ENCODE measurements at regions not wholly inside any gene's neighbourhood (a gene's known extent, or its start where the extent isn't known, plus 50 kb on each side); places are given as distances from the start of the nearest gene placed in this dataset.

GRCh38 chr5:116763987-116764866 is 189.6 kb upstream of the SEMA6A start:
- ChIA-PET CTCF (interaction anchor here (0.7 to 2.1 kb wide), 8 partner anchors 12 to 189 kb away, joined by 3 to 7 read pairs (median 4); no protein-coding TSS in a partner anchor), POLR2A (interaction anchor here (2.0 kb wide), 1 partner anchor 187 kb away, joined by 4 read pairs; no protein-coding TSS in a partner anchor)
- TF ChIP-seq CTCF (IDR thresholded peaks at IDR 0.05; ENCODE audit: control extremely low read depth, extremely low read depth, low read depth, missing control alignments), result no peak
- peak; percentile 72 for DNase-seq (ENCODE audit: extremely low spot score)

GRCh38 chr5:116759860-116760640 is 185.4 kb upstream of the SEMA6A start:
- no peak for TF ChIP-seq CTCF (IDR thresholded peaks at IDR 0.05; ENCODE audit: control extremely low read depth, extremely low read depth, low read depth, missing control alignments)

GRCh38 chr5:116757326-116757725 is 182.7 kb upstream of the SEMA6A start:
- ChIA-PET CTCF (interaction anchor here (1.0 to 1.6 kb wide), 2 partner anchors 21 to 181 kb away, joined by 4 read pairs; no protein-coding TSS in a partner anchor), POLR2A (no interaction called here)
- DNase-seq (ENCODE audit: extremely low spot score), result no peak
- no peak for TF ChIP-seq CTCF (IDR thresholded peaks at IDR 0.05; ENCODE audit: control extremely low read depth, extremely low read depth, low read depth, missing control alignments)

More at GRCh38 chr5:116759860-116760640, 185.4 kb upstream of the SEMA6A start:
- DNase-seq (ENCODE audit: extremely low spot score), result no peak
- POLR2A ChIA-PET, result no interaction called here
- CTCF ChIA-PET, result interaction anchor here (0.8 to 1.4 kb wide), 5 partner anchors 13 to 185 kb away, joined by 3 to 4 read pairs (median 3); no protein-coding TSS in a partner anchor

GRCh38 chr5:116756531-116756930 is 181.9 kb upstream of the SEMA6A start:
- TF ChIP-seq CTCF (IDR thresholded peaks at IDR 0.05; ENCODE audit: control extremely low read depth, extremely low read depth, low read depth, missing control alignments), result no peak
- DNase-seq (ENCODE audit: extremely low spot score), result no peak
- POLR2A ChIA-PET, result no interaction called here
- CTCF ChIA-PET, result interaction anchor here (1.6 kb wide), 1 partner anchor 180 kb away, joined by 4 read pairs; no protein-coding TSS in a partner anchor

DNA sequence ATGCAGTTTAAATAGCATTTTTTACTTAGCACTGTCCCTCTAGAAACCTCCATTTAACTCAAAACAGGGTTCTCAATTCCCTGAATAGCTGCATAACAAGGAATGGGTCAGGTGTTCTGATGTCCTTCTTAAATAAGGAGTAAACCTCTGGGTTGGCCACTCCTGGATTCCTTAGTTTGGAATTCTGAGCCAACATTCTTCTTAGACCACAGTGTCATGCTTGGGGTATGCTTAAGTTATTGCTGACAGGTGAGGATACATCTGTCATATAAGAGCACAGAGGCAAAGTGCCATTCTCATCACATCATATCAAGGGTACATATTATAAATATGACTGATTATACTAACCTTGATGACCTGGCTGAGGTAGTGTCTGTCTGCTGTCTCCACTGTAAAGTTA is 179.9 kb upstream of the SEMA6A start:
- TF ChIP-seq CTCF (IDR thresholded peaks at IDR 0.05; ENCODE audit: control extremely low read depth, extremely low read depth, low read depth, missing control alignments), result no peak
- CTCF ChIA-PET, result no interaction called here
- no peak for DNase-seq (ENCODE audit: extremely low spot score)
- POLR2A ChIA-PET, result no interaction called here

DNA sequence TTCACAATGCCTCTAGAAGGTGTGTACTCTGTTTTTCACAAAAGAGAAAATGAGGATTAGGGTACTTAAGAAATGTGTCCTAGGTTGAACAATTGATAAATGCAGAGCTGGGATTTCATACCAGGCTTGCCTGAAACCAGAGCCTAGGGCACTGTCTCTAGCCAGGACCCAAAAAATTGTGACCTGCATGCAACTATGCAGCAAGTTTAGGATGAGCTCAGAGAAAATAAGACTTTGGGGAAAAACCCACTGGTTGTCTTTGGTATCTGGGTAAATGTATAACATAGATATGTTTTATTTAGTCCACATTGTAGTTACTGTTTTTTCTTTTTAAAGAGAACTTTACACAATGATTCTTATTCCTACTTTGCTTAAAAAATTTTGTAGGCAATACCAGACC is 177.1 kb upstream of the SEMA6A start:
- no peak for DNase-seq (ENCODE audit: extremely low spot score)
- ChIA-PET POLR2A (no interaction called here), CTCF (interaction anchor here (0.6 to 2.4 kb wide), 8 partner anchors 10 to 196 kb away, joined by 3 to 10 read pairs (median 4); partner anchors contain the start of gene SEMA6A)
- TF ChIP-seq CTCF (IDR thresholded peaks at IDR 0.05; ENCODE audit: control extremely low read depth, extremely low read depth, low read depth, missing control alignments), result no peak
